ENCODE measurements at regions not wholly inside any gene's neighbourhood (a gene's known extent, or its start where the extent isn't known, plus 50 kb on each side); places are given as distances from the start of the nearest gene placed in this dataset.

DNA sequence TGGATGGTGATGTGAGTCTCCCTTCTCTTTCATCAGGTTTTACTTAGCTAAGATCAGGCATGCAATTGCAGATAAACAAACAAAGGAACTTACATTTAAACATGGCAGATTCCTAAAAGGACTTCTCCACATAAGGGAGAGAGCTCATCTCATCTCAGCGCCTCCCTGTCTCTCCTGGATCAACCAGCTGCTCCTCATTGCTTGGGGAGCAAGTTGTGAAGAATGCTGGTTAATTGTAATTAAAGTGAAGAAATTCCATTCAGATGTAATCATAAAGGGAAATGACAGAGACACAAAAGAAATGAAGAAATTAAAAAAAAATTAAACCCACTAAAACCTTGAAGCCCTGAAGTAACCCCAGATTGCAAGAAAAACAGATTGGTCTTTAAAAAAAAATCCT is 104.4 kb upstream of the DIO2 start:
- TF ChIP-seq, protein P1, sequence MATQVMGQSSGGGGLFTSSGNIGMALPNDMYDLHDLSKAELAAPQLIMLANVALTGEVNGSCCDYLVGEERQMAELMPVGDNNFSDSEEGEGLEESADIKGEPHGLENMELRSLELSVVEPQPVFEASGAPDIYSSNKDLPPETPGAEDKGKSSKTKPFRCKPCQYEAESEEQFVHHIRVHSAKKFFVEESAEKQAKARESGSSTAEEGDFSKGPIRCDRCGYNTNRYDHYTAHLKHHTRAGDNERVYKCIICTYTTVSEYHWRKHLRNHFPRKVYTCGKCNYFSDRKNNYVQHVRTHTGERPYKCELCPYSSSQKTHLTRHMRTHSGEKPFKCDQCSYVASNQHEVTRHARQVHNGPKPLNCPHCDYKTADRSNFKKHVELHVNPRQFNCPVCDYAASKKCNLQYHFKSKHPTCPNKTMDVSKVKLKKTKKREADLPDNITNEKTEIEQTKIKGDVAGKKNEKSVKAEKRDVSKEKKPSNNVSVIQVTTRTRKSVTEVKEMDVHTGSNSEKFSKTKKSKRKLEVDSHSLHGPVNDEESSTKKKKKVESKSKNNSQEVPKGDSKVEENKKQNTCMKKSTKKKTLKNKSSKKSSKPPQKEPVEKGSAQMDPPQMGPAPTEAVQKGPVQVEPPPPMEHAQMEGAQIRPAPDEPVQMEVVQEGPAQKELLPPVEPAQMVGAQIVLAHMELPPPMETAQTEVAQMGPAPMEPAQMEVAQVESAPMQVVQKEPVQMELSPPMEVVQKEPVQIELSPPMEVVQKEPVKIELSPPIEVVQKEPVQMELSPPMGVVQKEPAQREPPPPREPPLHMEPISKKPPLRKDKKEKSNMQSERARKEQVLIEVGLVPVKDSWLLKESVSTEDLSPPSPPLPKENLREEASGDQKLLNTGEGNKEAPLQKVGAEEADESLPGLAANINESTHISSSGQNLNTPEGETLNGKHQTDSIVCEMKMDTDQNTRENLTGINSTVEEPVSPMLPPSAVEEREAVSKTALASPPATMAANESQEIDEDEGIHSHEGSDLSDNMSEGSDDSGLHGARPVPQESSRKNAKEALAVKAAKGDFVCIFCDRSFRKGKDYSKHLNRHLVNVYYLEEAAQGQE (IDR thresholded peaks at IDR 0.05; ENCODE audit: insufficient read depth in 1 of 2, low read depth in 2 of 2, low read length in 2 of 2): no peak
- TF ChIP-seq POLR2AphosphoS5 (IDR thresholded peaks at IDR 0.05; ENCODE audit: low read depth, low read length) (no peak), TAF1 (IDR thresholded peaks at IDR 0.05; ENCODE audit: borderline replicate concordance, insufficient read depth, low read length) (no peak), SIN3A (IDR thresholded peaks at IDR 0.05; ENCODE audit: borderline replicate concordance, insufficient read depth, low read length) (no peak), FOXP2 (optimal IDR thresholded peaks at IDR 0.05; ENCODE audit: borderline replicate concordance, extremely low read depth, extremely low read length, insufficient read depth) (no peak)

All from PFSK-1 (cell line).